OCI-LY1 (cell line): ENCODE measurements at regions not wholly inside any gene's neighbourhood (a gene's known extent, or its start where the extent isn't known, plus 50 kb on each side); places are given as distances from the start of the nearest gene placed in this dataset.

ENCODE experiments used
- H2AFZ ChIP-seq: fragments of 200-600 bp; sonication (generic), shearing (Covaris generic); 2 replicates; pipeline ENCODE4 v1.6.0; 2014; ENCODE audit warnings: antibody characterized with exemption, mild to moderate bottlenecking, low read length
- H3F3A ChIP-seq: fragments of 200-600 bp; sonication (generic), shearing (Covaris generic); 2 replicates; pipeline ENCODE4 v1.6.0; 2014; ENCODE audit warnings: mild to moderate bottlenecking, antibody characterized with exemption, low read length, moderate library complexity; ENCODE audit not compliant: insufficient read depth
- H3K27ac ChIP-seq: fragments of 200-600 bp; sonication (generic); 2 replicates; pipeline ENCODE4 v1.5.1; 2014; ENCODE audit warnings: low read length, mixed run types, mild to moderate bottlenecking, low read depth; ENCODE audit not compliant: poor library complexity, severe bottlenecking
- H3K27me3 ChIP-seq: fragments of 200-600 bp; sonication (generic); 2 replicates; pipeline ENCODE4 v1.6.0; 2014; ENCODE audit warnings: antibody characterized with exemption, mild to moderate bottlenecking, low read length, moderate library complexity; ENCODE audit not compliant: insufficient read depth
- H3K36me3 ChIP-seq: fragments of 200-600 bp; sonication (generic); 2 replicates; pipeline ENCODE4 v1.6.1; 2014; ENCODE audit warnings: mild to moderate bottlenecking, antibody characterized with exemption, low read length, moderate library complexity, mixed read lengths; ENCODE audit not compliant: insufficient read depth
- H3K4me1 ChIP-seq: fragments of 200-600 bp; sonication (generic); 2 replicates; pipeline ENCODE4 v1.5.1; 2014; ENCODE audit warnings: mild to moderate bottlenecking, low read length, moderate library complexity; ENCODE audit not compliant: insufficient read depth, severe bottlenecking
- H3K4me2 ChIP-seq: fragments of 200-600 bp; sonication (generic), shearing (Covaris generic); 2 replicates; pipeline ENCODE4 v1.6.1; 2014; ENCODE audit warnings: low read length
- H3K4me3 ChIP-seq: fragments of 200-600 bp; sonication (generic); 2 replicates; pipeline ENCODE4 v1.5.1; 2014; ENCODE audit warnings: low read length, low read depth, mild to moderate bottlenecking, mixed read lengths; ENCODE audit not compliant: poor library complexity, severe bottlenecking
- H3K79me2 ChIP-seq: fragments of 200-600 bp; shearing (Covaris generic); 2 replicates; pipeline ENCODE4 v1.6.1; 2016; ENCODE audit warnings: mixed run types, low read length, mixed read lengths; ENCODE audit not compliant: insufficient read depth
- H3K9ac ChIP-seq: fragments of 200-600 bp; sonication (generic), shearing (Covaris generic); 2 replicates; pipeline ENCODE4 v1.6.1; 2014; ENCODE audit warnings: mild to moderate bottlenecking, low read length, mixed read lengths
- H3K9me2 ChIP-seq: fragments of 200-600 bp; sonication (generic), shearing (Covaris generic); 2 replicates; pipeline ENCODE4 v1.6.1; 2014; ENCODE audit warnings: low read depth, mild to moderate bottlenecking, low read length, mixed read lengths
- H3K9me3 ChIP-seq: fragments of 200-600 bp; shearing (Covaris generic); 2 replicates; pipeline ENCODE4 v1.6.1; 2014; ENCODE audit warnings: low read length, mixed read lengths
- H4K20me1 ChIP-seq: fragments of 200-600 bp; sonication (generic), shearing (Covaris generic); 2 replicates; pipeline ENCODE4 v1.6.0; 2016; ENCODE audit warnings: mild to moderate bottlenecking, low read length; ENCODE audit not compliant: insufficient read depth
- CTCF ChIP-seq: fragments of 200-600 bp; sonication (generic), shearing (Covaris generic); IDR thresholded peaks from 2 replicates; pipeline ENCODE4 v1.5.1; 2017; ENCODE audit warnings: mild to moderate bottlenecking, antibody characterized with exemption, low read length, moderate library complexity, mixed read lengths
- EZH2 ChIP-seq: fragments of 200-600 bp; sonication (generic), shearing (Covaris generic); IDR thresholded peaks from 2 replicates; pipeline ENCODE4 v1.8.0; 2017; ENCODE audit warnings: borderline replicate concordance, mixed run types, mild to moderate bottlenecking, antibody characterized with exemption, low read length, moderate library complexity, mixed read lengths

DNA sequence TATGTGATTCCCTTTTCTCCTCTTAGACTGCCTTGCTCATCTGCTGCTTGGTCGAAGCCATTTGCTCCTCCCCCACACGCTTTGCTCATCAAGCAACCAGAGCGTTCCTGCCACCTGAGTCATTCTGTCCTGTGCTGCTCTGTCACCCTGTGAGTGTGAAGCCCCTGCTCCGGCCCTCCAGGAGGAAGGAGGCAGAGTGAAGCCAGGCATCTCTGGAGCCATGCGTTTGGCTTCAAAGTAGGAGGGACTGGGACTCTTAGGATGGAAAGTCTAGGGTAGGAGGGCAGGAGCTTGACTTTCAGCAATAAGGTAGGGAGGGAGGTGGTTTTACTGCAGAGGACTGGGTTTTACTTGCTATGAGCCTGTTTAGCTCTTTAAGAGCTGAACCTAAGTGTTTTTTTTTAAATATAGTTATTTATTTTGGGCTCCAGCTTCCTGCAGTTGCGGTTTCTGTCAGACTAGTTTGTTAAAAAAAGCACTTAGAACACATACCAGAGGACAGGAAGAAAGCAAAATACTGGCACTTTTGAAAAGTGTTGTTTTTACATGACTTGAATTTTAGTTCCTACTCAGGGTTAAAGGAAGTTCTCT, 63.6 kb downstream of the SPINK2 start:
- H3K36me3 ChIP-seq, result no peaks in the 10 kb centered on the region
- H3K27ac ChIP-seq, result peak overlapping the region; percentile 75
- no peaks in the 10 kb centered on the region for H3F3A ChIP-seq
- H2AFZ ChIP-seq, result peak overlapping the region; percentile 28; the same call in 1 of the 2 replicates
- H4K20me1 ChIP-seq, result no peaks in the 10 kb centered on the region
- peak overlapping the region; percentile 52 for H3K4me2 ChIP-seq
- 0 out of 2 replicates have a peak overlapping the region, but pooled peaks have one; percentile 11 for H3K9ac ChIP-seq
- no peaks in the 10 kb centered on the region for H3K9me2 ChIP-seq
- H3K79me2 ChIP-seq, result no peaks in the 10 kb centered on the region
- H3K27me3 ChIP-seq, result no peaks in the 10 kb centered on the region
- peaks cover 21% of the 10 kb centered on the region for H3K4me1 ChIP-seq
- H3K9me3 ChIP-seq, result no peaks in the 10 kb centered on the region
- no peak for TF ChIP-seq EZH2
- H3K4me3 ChIP-seq, result no peak overlapping the region

- Histone ChIP-seq H3K79me2 (no peaks in the 10 kb centered on the region), H3K27ac (peak overlapping the region; percentile 75), H3K4me2 (peak overlapping the region; percentile 52), H3K36me3 (no peaks in the 10 kb centered on the region), H3K4me3 (no peak overlapping the region), H3F3A (no peaks in the 10 kb centered on the region), H3K27me3 (no peaks in the 10 kb centered on the region), H3K9ac (no peak overlapping the region), H3K9me3 (no peaks in the 10 kb centered on the region), H2AFZ (no peak overlapping the region), H3K9me2 (no peaks in the 10 kb centered on the region), H4K20me1 (no peaks in the 10 kb centered on the region), H3K4me1 (peaks cover 21% of the 10 kb centered on the region)
- TF ChIP-seq EZH2 (no peak), CTCF (no peak; the same call in 1 of the 2 replicates)
Measured at GRCh38 chr4:56757261-56757746, 64.2 kb downstream of the SPINK2 start.

- Histone ChIP-seq H3K9me3 (no peaks in the 10 kb centered on the region), H3K4me2 (no peak overlapping the region), H3K27ac (no peak overlapping the region), H3K9me2 (no peaks in the 10 kb centered on the region), H3K4me1 (peaks cover 21% of the 10 kb centered on the region), H3K4me3 (no peak overlapping the region), H3K36me3 (no peaks in the 10 kb centered on the region), H3K79me2 (no peaks in the 10 kb centered on the region), H3K9ac (no peak overlapping the region), H3K27me3 (no peaks in the 10 kb centered on the region), H3F3A (no peaks in the 10 kb centered on the region), H2AFZ (no peak overlapping the region), H4K20me1 (no peaks in the 10 kb centered on the region)
- TF ChIP-seq EZH2 (no peak), CTCF (no peak)
Measured at GRCh38 chr4:56755901-56756300, 65.6 kb downstream of the SPINK2 start.

DNA sequence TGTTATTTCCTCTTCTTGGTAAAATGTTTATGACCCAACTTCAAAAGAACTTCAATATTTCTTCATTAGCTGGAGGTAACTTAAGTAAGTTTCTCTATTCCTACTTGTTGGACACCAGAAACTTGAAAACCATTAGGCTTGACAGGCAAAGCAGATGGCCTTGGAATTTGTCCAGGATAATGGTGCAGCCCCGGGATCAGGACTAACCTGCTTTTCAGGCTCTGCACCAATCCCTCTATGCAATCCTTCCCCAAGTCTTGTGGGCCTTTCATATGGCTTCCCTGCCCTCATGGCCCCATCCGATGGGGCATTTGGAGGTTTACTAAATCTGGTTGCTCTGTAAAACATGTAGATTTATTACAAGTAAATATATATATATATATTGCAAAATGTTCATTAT, 68.5 kb downstream of the SPINK2 start:
- no peak for TF ChIP-seq EZH2
- no peak for TF ChIP-seq CTCF
- H3K9me2 ChIP-seq, result no peaks in the 10 kb centered on the region
- H2AFZ ChIP-seq, result no peak overlapping the region
- no peaks in the 10 kb centered on the region for H3K36me3 ChIP-seq
- no peaks in the 10 kb centered on the region for H4K20me1 ChIP-seq
- H3K9ac ChIP-seq, result no peak overlapping the region
- no peak overlapping the region for H3K4me3 ChIP-seq
- peaks cover 12% of the 10 kb centered on the region for H3K4me1 ChIP-seq
- H3K79me2 ChIP-seq, result no peaks in the 10 kb centered on the region
- no peaks in the 10 kb centered on the region for H3F3A ChIP-seq
- no peak overlapping the region for H3K27ac ChIP-seq
- H3K9me3 ChIP-seq, result no peaks in the 10 kb centered on the region
- H3K27me3 ChIP-seq, result no peaks in the 10 kb centered on the region
- H3K4me2 ChIP-seq, result no peak overlapping the region
